Left colon (tissue), 2 donors: ENCODE measurements at regions not wholly inside any gene's neighbourhood (a gene's known extent, or its start where the extent isn't known, plus 50 kb on each side); places are given as distances from the start of the nearest gene placed in this dataset.
"Not testable (repeated sequence)": the region's sequence is repeated elsewhere in the genome, so short reads cannot be mapped to it uniquely, and the experiment has no call there.

Experiments
- ATAC-seq: fragments of 200-7000 bp; cut with Tn5 transposase; one replicate; pipeline ENCODE4 v1.9.1; 2020; ENCODE audit warnings: mild to moderate bottlenecking, moderate library complexity
- DNase-seq, 2 donors: peaks; one replicate each; pipeline ENCODE4 v3.0.0-alpha.2; 2020
- intact Hi-C, 2 donors: fragments of 100-400 bp; cut with DNase I in 1 of 2; cut with micrococcal nuclease in 1 of 2; formaldehyde crosslinking; loops; one replicate each; pipeline versions ENCODE4 v1.11.2 to v1.14.0; 2022; cut with DNase I, micrococcal nuclease
- donor health status: DM: no; HTN: no; CAD: no.
- donor health status: DM: yes; HTN: yes; CAD: no.

DNA sequence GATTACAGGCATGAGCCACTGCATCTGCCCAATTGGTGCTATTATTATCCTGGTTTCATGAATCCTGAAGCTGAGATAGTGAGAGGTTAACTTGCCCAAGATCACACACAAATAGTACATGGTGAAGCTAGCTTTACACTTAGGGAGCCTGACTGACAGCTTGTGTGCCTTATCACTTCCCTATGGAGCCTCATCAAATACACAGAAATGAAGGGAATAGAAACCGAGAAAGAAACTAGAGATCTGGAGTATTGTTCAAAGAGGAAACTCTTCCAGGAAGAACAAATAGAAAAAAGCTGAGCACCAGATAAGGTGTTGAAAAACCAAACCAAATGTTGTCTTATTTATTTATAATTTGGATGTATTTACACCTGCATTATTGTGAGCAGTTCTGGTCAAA, 155.0 kb upstream of the CITED2 start:
- ATAC-seq = no peak

GRCh38 chr6:139528471-139528870, 154.0 kb upstream of the CITED2 start:
- intact Hi-C loops = no loop called here
- DNase-seq (no peak), ATAC-seq (no peak)

More for the DNA sequence above, 155.0 kb upstream of the CITED2 start:
- intact Hi-C loops = no loop called here
- DNase-seq = no peak

GRCh38 chr6:139525415-139525814, 151.0 kb upstream of the CITED2 start:
- DNase-seq (no peak), ATAC-seq (no peak)
- intact Hi-C loops = no loop called here

- ATAC-seq (no peak), DNase-seq (no peak)
- intact Hi-C loops = no loop called here
Observed at GRCh38 chr6:139523986-139524385, 149.5 kb upstream of the CITED2 start.

- DNase-seq (no peak), ATAC-seq (no peak)
- intact Hi-C loops = no loop called here
Observed at GRCh38 chr6:139522511-139523220, 148.2 kb upstream of the CITED2 start.

- DNase-seq (no peak), ATAC-seq (no peak)
- intact Hi-C loops = no loop called here
Observed at GRCh38 chr6:139521338-139521737, 146.9 kb upstream of the CITED2 start.

- DNase-seq = no peak
- no peak for ATAC-seq
- intact Hi-C loops = no loop called here
Observed at GRCh38 chr6:139520321-139520768, 145.9 kb upstream of the CITED2 start.

DNA sequence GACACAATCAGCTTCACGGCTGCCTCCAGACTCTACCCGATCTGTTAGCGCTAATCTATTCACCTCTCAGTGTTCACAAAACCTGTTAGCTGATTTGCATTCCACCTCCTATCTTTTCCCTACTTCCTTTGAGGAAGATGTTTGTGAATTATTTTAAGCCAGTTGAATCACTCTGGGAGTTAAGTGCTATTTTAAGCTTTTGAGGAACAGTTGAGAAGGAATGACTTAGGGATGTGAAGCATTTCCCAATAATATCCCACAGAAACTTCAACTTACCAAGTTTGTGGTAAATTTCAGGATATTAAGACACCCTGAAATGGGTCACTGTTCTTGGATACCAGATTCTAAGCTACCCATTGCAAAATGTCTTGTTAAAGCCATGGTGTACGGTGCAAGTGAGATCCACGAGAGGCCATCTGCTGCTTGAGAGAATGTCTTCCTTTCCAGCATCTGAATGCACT, 145.2 kb upstream of the CITED2 start:
- DNase-seq (no peak), ATAC-seq (no peak)
- intact Hi-C loops = no loop called here

DNA sequence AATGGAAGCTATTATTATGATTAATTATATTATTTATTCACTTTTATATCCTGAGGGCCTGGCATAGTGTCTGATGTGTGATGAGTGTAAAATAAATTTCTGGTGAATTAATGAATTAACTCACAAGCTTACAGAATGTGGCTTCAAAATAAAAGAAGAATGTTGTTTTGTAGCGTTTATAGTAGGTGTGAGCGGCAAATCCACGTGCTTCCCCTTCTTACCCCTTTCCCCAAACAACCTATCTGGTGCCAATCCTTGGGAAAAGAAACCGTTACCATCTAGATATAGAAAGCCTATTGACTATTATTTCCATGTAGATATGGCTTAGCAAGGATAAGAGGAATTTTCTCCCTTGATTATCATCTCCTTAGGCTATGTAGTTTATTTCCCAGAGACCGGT, 144.6 kb upstream of the CITED2 start:
- ATAC-seq (no peak), DNase-seq (no peak)
- intact Hi-C loops = no loop called here

DNA sequence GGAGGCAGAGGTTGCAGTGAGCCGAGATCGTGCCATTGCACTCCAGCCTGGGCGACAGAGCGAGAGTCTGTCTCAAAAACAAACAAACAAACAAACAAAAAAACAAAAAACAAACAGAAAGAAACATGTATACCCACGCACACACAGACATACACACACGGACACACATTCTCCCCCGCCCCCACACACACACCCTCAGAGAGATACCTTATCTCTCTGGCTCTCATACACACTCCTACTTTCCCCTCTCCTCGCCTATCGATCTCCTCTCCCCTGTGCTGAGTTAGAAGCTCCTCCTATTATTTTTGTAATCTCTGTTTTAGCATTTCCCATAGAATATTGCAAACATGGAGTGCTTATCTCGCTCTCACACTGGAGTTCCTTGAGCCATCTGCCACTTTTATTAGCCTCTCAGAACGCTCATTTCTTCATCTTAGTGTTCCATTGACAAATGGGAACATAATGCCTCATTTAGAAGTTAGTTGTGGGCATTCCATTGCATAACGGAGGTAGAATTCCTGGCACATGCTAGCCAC, 144.2 kb upstream of the CITED2 start:
- intact Hi-C loops = no loop called here
- ATAC-seq = no peak
- no peak for DNase-seq

DNA sequence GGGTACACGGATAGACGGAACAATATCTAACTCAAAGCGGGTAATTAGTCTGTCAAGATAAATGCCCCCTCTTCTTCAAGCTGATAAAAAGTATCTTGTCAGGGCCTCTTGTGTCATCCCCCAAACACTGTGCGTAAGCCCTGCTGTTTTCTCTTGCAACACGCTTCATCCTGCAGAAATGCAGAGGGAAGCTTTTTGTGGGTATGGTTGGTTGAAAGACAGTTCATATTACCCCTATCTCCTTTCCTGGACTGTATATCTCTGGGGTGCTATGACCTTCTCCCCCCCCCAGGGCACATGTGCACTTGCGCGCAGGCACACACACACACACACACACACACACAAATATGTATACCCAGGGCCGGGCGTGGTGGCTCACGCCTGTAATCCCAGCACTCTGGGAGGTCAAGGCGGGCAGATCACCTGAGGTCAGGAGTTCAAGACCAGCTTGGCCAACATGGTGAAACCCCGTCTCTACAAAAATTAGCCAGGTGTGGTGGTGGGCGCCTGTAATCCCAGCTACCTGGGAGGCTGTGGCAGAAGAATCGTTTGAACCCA, 143.6 kb upstream of the CITED2 start:
- intact Hi-C loops, DNase-seq, ATAC-seq: not testable (repeated sequence)

DNA sequence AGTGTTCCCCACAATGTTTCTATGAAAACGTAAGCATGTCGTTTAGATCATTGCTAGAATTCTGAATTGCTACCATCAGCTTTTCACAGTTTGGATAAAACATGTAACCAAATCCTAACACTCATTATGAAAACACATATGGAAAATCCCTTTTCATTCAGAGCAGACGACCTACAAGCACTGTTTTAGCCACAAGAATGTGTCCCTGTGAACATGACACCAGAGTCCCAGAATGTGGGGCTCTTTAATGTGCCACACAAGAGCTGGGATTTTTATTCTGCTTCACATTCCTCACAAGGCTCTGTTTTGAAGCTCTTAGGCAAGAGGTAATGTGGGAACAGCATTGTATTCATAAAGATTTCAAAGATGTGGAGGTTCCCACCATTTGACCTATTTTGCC, 141.1 kb upstream of the CITED2 start:
- intact Hi-C loops = no loop called here
- no peak for ATAC-seq

GRCh38 chr6:139514819-139515218, 140.4 kb upstream of the CITED2 start:
- no peak for ATAC-seq
- no peak for DNase-seq
- intact Hi-C loops = no loop called here

More for the DNA sequence above, 141.1 kb upstream of the CITED2 start:
- DNase-seq = no peak

GRCh38 chr6:139510040-139510790, 135.8 kb upstream of the CITED2 start:
- intact Hi-C loops = no loop called here
- ATAC-seq (no peak), DNase-seq (no peak)

DNA sequence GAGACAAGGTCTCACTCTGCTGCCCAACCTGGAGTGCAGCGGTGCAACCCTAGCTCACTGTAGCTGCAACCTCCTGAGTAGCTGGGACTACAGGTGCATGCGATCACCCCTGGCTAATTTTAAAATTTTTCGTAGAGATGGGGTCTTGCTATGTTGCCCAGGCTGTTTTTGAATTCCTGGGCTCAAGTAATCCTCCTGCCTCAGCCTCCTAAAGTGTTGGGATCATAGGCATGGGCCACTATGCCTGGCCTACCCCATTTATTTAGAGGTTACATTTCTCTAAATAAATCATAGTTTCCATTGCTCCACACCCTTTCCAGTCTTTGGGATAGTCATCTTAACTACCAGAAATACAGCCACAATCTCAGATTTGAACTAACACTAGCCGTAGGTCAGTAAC, 134.7 kb upstream of the CITED2 start:
- intact Hi-C loops = no loop called here

GRCh38 chr6:139508576-139508975, 134.1 kb upstream of the CITED2 start:
- intact Hi-C loops = no loop called here
- DNase-seq (no peak), ATAC-seq (no peak)

More for the DNA sequence above, 134.7 kb upstream of the CITED2 start:
- ATAC-seq = no peak
- no peak for DNase-seq

DNA sequence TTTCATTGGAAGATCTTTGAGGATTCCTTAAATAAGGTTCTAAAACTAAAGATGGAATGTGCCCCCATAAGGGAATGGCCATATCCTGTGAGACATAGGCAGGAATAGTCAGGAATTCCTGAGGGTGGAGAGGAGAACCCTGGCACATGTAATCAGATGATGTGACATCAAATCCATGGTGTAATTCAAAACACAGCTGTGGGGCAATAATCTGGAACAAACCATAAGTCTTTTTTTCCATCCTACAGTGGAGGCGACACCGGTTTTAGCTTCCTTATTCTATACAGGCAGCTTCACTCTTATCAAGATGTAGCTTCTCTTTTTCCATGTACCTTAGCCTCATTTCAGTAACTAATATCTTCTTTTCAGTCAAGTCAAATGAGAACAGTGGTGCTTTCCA, 133.6 kb upstream of the CITED2 start:
- ATAC-seq (no peak), DNase-seq (no peak)
- intact Hi-C loops = no loop called here

DNA sequence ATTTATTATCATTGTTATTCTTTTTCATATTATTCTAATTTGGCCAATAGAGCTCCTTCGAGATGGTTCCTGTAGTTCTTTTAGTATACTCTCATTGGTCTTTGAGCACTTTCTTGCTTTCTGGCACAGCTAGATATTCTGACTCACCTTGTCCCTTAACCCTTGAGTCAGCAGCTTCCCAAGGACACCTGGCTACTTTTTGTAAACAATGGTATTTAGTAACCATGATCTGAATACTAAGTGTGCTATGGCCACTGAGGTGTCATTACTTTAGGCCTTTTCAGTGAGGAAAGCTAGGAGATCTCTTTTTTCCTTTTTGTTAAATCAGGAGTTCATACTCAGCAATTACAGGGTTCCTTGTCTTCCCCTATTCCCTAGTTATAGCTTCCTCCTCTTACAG, 126.5 kb upstream of the CITED2 start:
- DNase-seq = no peak
- intact Hi-C loops = no loop called here
- no peak for ATAC-seq

DNA sequence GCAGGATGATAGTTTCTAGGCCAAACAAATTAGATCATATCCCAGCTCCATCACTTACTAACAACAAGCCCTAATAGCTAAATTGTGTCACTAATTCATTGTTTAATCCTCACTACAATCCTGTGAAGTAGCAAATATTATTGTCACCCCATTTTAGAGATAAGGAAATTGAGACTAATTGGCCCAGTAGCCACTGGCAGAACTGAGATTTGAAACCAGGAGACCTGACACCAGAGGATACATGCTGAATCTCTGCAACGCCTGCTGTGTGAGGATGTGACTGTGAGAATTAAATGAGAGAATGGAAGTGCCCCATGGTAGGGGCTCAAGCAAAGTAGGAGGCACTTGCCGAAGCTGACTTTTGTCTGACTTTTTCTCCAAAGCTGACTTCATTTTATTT, 124.3 kb upstream of the CITED2 start:
- ATAC-seq (no peak), DNase-seq (no peak)
- intact Hi-C loops = no loop called here
